Ishikawa (cell line): ENCODE measurements at regions not wholly inside any gene's neighbourhood (a gene's known extent, or its start where the extent isn't known, plus 50 kb on each side); places are given as distances from the start of the nearest gene placed in this dataset.

Experiments
- EGR1 ChIP-seq: IDR thresholded peaks from 2 replicates; pipeline ENCODE4 v1.6.1; 2012
- EP300 ChIP-seq: IDR thresholded peaks from 2 replicates; pipeline ENCODE4 v1.6.1; 2012; ENCODE audit warnings: borderline replicate concordance
- TAF1 ChIP-seq: IDR thresholded peaks from 2 replicates; pipeline ENCODE4 v1.6.1; 2012; ENCODE audit warnings: low read depth, mild to moderate bottlenecking
- USF1 ChIP-seq: IDR thresholded peaks from 2 replicates; pipeline ENCODE4 v1.6.1; 2012
- TF ChIP-seq, protein P1 (sequence below): IDR thresholded peaks from 2 replicates; pipeline ENCODE4 v1.6.1; 2012; ENCODE audit warnings: low read depth, mild to moderate bottlenecking

GRCh38 chr4:126306152-126306869 is 991.6 kb downstream of the FAT4 start:
- no peak for TF ChIP-seq EP300
- no peak for TF ChIP-seq EGR1
- TF ChIP-seq, protein P1, sequence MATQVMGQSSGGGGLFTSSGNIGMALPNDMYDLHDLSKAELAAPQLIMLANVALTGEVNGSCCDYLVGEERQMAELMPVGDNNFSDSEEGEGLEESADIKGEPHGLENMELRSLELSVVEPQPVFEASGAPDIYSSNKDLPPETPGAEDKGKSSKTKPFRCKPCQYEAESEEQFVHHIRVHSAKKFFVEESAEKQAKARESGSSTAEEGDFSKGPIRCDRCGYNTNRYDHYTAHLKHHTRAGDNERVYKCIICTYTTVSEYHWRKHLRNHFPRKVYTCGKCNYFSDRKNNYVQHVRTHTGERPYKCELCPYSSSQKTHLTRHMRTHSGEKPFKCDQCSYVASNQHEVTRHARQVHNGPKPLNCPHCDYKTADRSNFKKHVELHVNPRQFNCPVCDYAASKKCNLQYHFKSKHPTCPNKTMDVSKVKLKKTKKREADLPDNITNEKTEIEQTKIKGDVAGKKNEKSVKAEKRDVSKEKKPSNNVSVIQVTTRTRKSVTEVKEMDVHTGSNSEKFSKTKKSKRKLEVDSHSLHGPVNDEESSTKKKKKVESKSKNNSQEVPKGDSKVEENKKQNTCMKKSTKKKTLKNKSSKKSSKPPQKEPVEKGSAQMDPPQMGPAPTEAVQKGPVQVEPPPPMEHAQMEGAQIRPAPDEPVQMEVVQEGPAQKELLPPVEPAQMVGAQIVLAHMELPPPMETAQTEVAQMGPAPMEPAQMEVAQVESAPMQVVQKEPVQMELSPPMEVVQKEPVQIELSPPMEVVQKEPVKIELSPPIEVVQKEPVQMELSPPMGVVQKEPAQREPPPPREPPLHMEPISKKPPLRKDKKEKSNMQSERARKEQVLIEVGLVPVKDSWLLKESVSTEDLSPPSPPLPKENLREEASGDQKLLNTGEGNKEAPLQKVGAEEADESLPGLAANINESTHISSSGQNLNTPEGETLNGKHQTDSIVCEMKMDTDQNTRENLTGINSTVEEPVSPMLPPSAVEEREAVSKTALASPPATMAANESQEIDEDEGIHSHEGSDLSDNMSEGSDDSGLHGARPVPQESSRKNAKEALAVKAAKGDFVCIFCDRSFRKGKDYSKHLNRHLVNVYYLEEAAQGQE = no peak
- no peak for TF ChIP-seq USF1
- no peak for TF ChIP-seq TAF1
